ENCODE measurements at regions not wholly inside any gene's neighbourhood (a gene's known extent, or its start where the extent isn't known, plus 50 kb on each side); places are given as distances from the start of the nearest gene placed in this dataset.

- TF ChIP-seq CTCF (IDR thresholded peaks at IDR 0.05) (no peak), EP300 (IDR thresholded peaks at IDR 0.05) (no peak)
Measured at GRCh38 chr22:23473901-23474300, 106.2 kb downstream of the IGLL1 start.

Data from sigmoid colon (tissue), 4 donors.